Common myeloid progenitor, CD34-positive (primary cell): ENCODE measurements at regions not wholly inside any gene's neighbourhood (a gene's known extent, or its start where the extent isn't known, plus 50 kb on each side); places are given as distances from the start of the nearest gene placed in this dataset.

ENCODE experiments used
- CTCF ChIA-PET: fragments of 350-600 bp; sonication (Branson Sonifier 250); formaldehyde crosslinking; loops from one replicate; lab custom pipeline; 2021; ENCODE audit warnings: antibody characterized with exemption; lab: Charles Lee
- POLR2A ChIA-PET: fragments of 350-600 bp; sonication (Branson Sonifier 250); formaldehyde crosslinking; loops from one replicate; lab custom pipeline; 2021; ENCODE audit warnings: antibody characterized with exemption; lab: Charles Lee
- DNase-seq, 3 donors: peaks; one replicate each; pipeline versions ENCODE4 v3.0.0 to v3.0.0-alpha.2; 2013
- H3K27ac ChIP-seq, 2 experiments: 1 replicate in 1 of 2; 2 replicates in 1 of 2; pipeline ENCODE4 v1.7.0; 2013; ENCODE audit warnings: inconsistent platforms in 2 of 2, low read length in 2 of 2, mild to moderate bottlenecking in 2 of 2, low read depth in 1 of 2, moderate library complexity in 1 of 2; ENCODE audit not compliant: severe bottlenecking in 2 of 2, insufficient read depth in 1 of 2, poor library complexity in 1 of 2
- H3K27me3 ChIP-seq, 5 experiments: replicated peaks in 2 of 5; 1 replicate in 3 of 5; 2 replicates in 2 of 5; pipeline versions ENCODE4 v1.6.1 to v1.7.0; 2013; ENCODE audit warnings: low read length in 4 of 5, mild to moderate bottlenecking in 2 of 5, moderate library complexity in 2 of 5, inconsistent platforms in 1 of 5; ENCODE audit not compliant: insufficient read depth in 5 of 5, control insufficient read depth in 4 of 5
- H3K36me3 ChIP-seq, 4 experiments: 1 replicate in 2 of 4; 2 replicates in 2 of 4; pipeline versions ENCODE4 v1.6.1 to v1.7.0; 2013; ENCODE audit warnings: low read length in 3 of 4, control low read depth in 1 of 4, mild to moderate bottlenecking in 1 of 4; ENCODE audit not compliant: control insufficient read depth in 4 of 4, insufficient read depth in 4 of 4
- H3K4me1 ChIP-seq, 4 experiments: 1 replicate in 3 of 4; 2 replicates in 1 of 4; pipeline versions ENCODE4 v1.6.1 to v1.7.1; 2013; ENCODE audit warnings: low read length in 3 of 4, mild to moderate bottlenecking in 3 of 4, control low read depth in 1 of 4, inconsistent platforms in 1 of 4, moderate library complexity in 1 of 4; ENCODE audit not compliant: control insufficient read depth in 4 of 4, insufficient read depth in 4 of 4; ENCODE audit errors: control extremely low read depth in 1 of 4
- H3K4me3 ChIP-seq, 7 experiments: 1 replicate in 4 of 7; 2 replicates in 3 of 7; pipeline versions ENCODE4 v1.5.1 to v1.7.0; 2013; ENCODE audit warnings: mild to moderate bottlenecking in 7 of 7, low read length in 6 of 7, moderate library complexity in 6 of 7, inconsistent platforms in 2 of 7, low read depth in 2 of 7, control low read depth in 1 of 7; ENCODE audit not compliant: insufficient read depth in 4 of 7, control insufficient read depth in 1 of 7; ENCODE audit errors: extremely low read depth in 1 of 7
- H3K9me3 ChIP-seq, 5 experiments: 1 replicate in 4 of 5; 2 replicates in 1 of 5; pipeline versions ENCODE4 v1.6.1 to v1.7.1; 2013; ENCODE audit warnings: low read length in 4 of 5, mild to moderate bottlenecking in 2 of 5, inconsistent platforms in 1 of 5, low read depth in 1 of 5, moderate library complexity in 1 of 5; ENCODE audit not compliant: control insufficient read depth in 4 of 5, insufficient read depth in 2 of 5; ENCODE audit errors: control extremely low read depth in 1 of 5
- WGBS: methylation state at CpG from one replicate; pipeline ENCODE4 v1.1.5; 2013; ENCODE audit not compliant: insufficient coverage; 5-methylcytosine and 5-hydroxymethylcytosine counted together

- ChIA-PET POLR2A (no interaction called here), CTCF (no interaction called here)
- no peaks in the 10 kb centered on the region for H3K4me1 ChIP-seq
- no peak overlapping the region for H3K27ac ChIP-seq
- H3K36me3 ChIP-seq = no peaks in the 10 kb centered on the region
- no peak for DNase-seq
- no peaks in the 10 kb centered on the region for H3K27me3 ChIP-seq
- WGBS = 95% methylated on average over 54 of the region's 54 CpGs
- H3K4me3 ChIP-seq = no peak overlapping the region
- peaks cover 0 to 10% (median 0%) of the 10 kb centered on the region in 5 experiments for H3K9me3 ChIP-seq
Measured at GRCh38 chr6:169024047-169024660, 229.5 kb downstream of the THBS2 start.

GRCh38 chr6:169023161-169023874, 230.3 kb downstream of the THBS2 start:
- peaks cover 0 to 10% (median 2%) of the 10 kb centered on the region in 5 experiments for H3K9me3 ChIP-seq
- CTCF ChIA-PET = no interaction called here
- H3K4me1 ChIP-seq = peaks cover 0 to under 1% (median 0%) of the 10 kb centered on the region in 4 experiments
- POLR2A ChIA-PET = no interaction called here
- no peak overlapping the region for H3K27ac ChIP-seq
- H3K27me3 ChIP-seq = no peaks in the 10 kb centered on the region
- no peak for DNase-seq
- H3K36me3 ChIP-seq = no peaks in the 10 kb centered on the region
- H3K4me3 ChIP-seq = no peak overlapping the region
- WGBS = 96% methylated on average over 21 of the region's 23 CpGs

GRCh38 chr6:169022079-169022478, 231.6 kb downstream of the THBS2 start:
- WGBS = 85% methylated on average over 10 of the region's 12 CpGs
- H3K27me3 ChIP-seq = no peaks in the 10 kb centered on the region
- H3K27ac ChIP-seq = no peak overlapping the region
- H3K4me3 ChIP-seq = no peak overlapping the region
- DNase-seq = no peak
- CTCF ChIA-PET = no interaction called here
- POLR2A ChIA-PET = no interaction called here
- peaks cover 0 to 5% (median 0%) of the 10 kb centered on the region in 4 experiments for H3K4me1 ChIP-seq
- H3K9me3 ChIP-seq = peaks cover 1 to 10% (median 4%) of the 10 kb centered on the region in 5 experiments
- no peaks in the 10 kb centered on the region for H3K36me3 ChIP-seq

GRCh38 chr6:169020821-169021220, 232.8 kb downstream of the THBS2 start:
- POLR2A ChIA-PET = no interaction called here
- Histone ChIP-seq H3K36me3 (no peaks in the 10 kb centered on the region), H3K4me3 (no peak overlapping the region), H3K27me3 (no peaks in the 10 kb centered on the region), H3K27ac (no peak overlapping the region), H3K9me3 (peaks cover 3 to 10% (median 9%) of the 10 kb centered on the region in 5 experiments), H3K4me1 (peaks cover 0 to 5% (median 0%) of the 10 kb centered on the region in 4 experiments)
- no peak for DNase-seq
- CTCF ChIA-PET = no interaction called here
- 97% methylated on average over 8 of the region's 8 CpGs for WGBS

- POLR2A ChIA-PET = no interaction called here
- CTCF ChIA-PET = no interaction called here
- Histone ChIP-seq H3K27me3 (no peaks in the 10 kb centered on the region), H3K9me3 (peaks cover 0 to 13% (median 10%) of the 10 kb centered on the region in 5 experiments), H3K27ac (no peak overlapping the region), H3K4me1 (peaks cover 0 to 5% (median 0%) of the 10 kb centered on the region in 4 experiments), H3K36me3 (no peaks in the 10 kb centered on the region), H3K4me3 (no peak overlapping the region)
- no peak for DNase-seq
- WGBS = 100% methylated on average over 6 of the region's 9 CpGs
Measured at GRCh38 chr6:169019727-169020491, 233.7 kb downstream of the THBS2 start.

GRCh38 chr6:169019111-169019510, 234.5 kb downstream of the THBS2 start:
- 67% methylated on average over 1 of the region's 3 CpGs for WGBS
- DNase-seq = no peak

GRCh38 chr6:169016758-169017157, 236.9 kb downstream of the THBS2 start:
- Histone ChIP-seq H3K27ac (no peak overlapping the region), H3K36me3 (no peaks in the 10 kb centered on the region), H3K4me3 (no peak overlapping the region), H3K9me3 (peaks cover 0 to 13% (median 10%) of the 10 kb centered on the region in 5 experiments), H3K27me3 (no peaks in the 10 kb centered on the region), H3K4me1 (peaks cover 0 to 5% (median 0%) of the 10 kb centered on the region in 4 experiments)
- POLR2A ChIA-PET = no interaction called here
- DNase-seq = no peak
- CTCF ChIA-PET = no interaction called here

More at GRCh38 chr6:169019111-169019510, 234.5 kb downstream of the THBS2 start:
- no peaks in the 10 kb centered on the region for H3K36me3 ChIP-seq
- H3K4me3 ChIP-seq = no peak overlapping the region
- H3K27ac ChIP-seq = no peak overlapping the region
- ChIA-PET CTCF (no interaction called here), POLR2A (no interaction called here)
- H3K9me3 ChIP-seq = peaks cover 0 to 13% (median 9%) of the 10 kb centered on the region in 5 experiments
- no peaks in the 10 kb centered on the region for H3K27me3 ChIP-seq
- H3K4me1 ChIP-seq = peaks cover 0 to 5% (median 0%) of the 10 kb centered on the region in 4 experiments
